HG03103 (cell line): ENCODE measurements at regions not wholly inside any gene's neighbourhood (a gene's known extent, or its start where the extent isn't known, plus 50 kb on each side); places are given as distances from the start of the nearest gene placed in this dataset.
A peak's percentile ranks its signal among the peaks of the same experiment; 100 is the strongest.

ENCODE experiments used
- ATAC-seq: cut with Tn5 transposase; IDR thresholded peaks from one replicate; pipeline ENCODE4 v1.9.1; 2021; ENCODE audit warnings: low read depth; ENCODE audit not compliant: unreplicated experiment

- no peak for ATAC-seq
Observed at GRCh38 chr4:167469436-167469835, 235.1 kb upstream of the SPOCK3 start.

DNA sequence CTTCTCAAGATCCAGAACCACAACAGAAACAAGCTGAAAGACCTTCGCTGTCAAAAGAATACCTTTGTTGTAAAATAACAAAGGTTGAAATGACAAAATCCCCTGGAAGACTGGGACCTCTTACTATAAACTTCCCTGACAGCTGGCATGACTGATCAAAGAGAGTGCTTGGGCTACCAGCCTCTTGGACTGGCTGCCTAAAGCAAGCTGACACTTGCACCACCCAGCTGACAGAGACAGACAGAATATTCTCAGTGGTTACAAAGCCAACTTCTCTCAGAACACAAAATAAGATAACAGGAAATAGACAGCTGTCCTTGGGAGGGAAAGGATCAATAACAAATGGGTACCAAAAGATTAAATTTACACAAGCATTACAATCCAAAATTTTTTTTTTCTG is 241.7 kb upstream of the SPOCK3 start:
- no peak for ATAC-seq

GRCh38 chr4:167492007-167492406 is 257.7 kb upstream of the SPOCK3 start:
- no peak for ATAC-seq

DNA sequence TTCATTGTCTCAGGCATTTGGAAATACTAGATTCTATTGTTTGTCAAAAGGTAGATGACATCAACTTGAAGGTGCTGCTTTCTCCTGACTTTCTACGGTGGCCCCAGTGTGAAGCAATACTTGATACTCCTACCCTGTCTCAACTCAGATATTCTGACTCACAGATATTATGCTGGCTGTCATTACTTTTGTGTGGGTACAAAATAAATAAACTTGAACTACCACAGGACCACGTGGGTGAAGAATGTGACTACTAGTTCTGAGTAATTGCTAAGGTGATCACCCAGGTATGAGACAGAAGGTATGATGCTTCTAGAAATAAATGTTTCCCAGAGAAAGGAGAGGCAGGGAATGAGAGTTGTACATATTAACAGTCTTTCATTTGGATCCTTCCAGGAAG is 275.3 kb upstream of the SPOCK3 start:
- no peak for ATAC-seq

DNA sequence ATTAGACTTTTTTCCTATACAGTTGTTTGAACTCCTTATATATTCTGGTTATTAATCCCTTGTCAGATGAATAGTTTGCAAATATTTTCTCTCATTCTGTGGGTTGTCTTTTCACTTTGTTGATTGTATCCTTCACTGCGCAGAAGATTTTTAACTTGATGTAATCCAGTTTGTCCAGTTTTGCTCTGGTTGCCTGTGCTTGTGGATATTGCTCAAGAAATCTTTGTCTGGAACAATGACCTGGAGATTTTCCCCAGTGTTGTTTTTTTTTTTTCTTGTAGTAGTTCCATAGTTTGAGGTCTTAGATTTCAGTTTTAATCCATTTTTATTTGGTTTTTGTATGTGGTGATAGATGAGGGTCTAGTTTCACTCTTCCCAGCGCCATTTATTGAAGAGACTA is 289.8 kb upstream of the SPOCK3 start:
- ATAC-seq = no peak

DNA sequence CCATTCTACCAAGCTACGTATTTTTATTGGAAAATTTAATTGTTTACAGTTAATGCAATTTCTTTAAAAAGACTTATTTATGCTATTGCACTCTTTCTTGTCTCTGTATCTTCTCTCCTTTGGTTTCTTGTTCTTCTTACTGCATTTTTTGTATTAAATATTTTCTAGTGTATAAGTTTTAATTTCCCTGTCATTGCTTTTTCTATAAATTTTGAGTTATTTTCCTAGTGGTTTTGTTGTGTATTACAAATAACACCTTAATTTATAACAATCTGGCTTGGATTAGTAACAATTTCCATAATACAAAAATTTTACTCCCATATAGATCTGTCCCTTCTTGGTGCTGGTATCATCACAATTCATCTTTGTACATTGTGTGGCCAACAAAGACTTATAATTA is 303.5 kb upstream of the SPOCK3 start:
- ATAC-seq = no peak

DNA sequence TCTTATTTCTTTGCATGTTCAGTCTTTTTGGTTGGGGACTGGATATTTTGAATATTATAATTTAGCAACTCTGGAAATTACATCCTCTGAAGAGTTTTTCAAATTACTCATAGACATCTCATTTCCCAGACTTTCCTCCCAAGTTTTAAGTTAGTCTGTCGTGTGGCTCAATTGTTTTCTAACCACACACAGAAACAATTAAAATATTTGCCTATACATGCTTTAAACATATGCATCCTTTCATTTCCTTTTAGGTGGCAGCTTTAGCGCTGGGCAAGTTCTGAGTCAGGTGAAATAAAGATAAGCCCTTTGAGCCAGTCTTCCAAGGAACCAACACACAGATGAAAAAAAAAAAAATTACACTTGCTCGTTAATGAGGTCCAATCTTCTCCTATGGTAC is 307.0 kb upstream of the SPOCK3 start:
- no peak for ATAC-seq

DNA sequence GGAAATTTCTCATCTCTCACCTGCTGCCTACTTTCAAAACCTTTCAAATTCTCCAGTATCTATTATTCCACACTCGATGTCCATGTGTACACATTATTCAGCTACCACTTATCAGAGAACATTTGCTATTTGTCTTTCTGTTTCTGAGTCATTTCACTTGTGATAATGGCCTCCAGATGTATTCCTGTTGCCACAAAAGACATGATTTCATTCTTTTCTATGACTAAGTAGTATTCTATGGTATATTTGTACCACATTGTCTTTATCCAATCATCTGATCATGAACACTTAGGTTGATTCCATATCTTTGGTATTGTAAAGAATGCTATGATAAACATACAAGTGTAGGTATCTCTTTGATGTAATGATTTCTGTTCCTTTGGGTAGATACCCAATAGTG is 310.1 kb upstream of the SPOCK3 start:
- no peak for ATAC-seq

DNA sequence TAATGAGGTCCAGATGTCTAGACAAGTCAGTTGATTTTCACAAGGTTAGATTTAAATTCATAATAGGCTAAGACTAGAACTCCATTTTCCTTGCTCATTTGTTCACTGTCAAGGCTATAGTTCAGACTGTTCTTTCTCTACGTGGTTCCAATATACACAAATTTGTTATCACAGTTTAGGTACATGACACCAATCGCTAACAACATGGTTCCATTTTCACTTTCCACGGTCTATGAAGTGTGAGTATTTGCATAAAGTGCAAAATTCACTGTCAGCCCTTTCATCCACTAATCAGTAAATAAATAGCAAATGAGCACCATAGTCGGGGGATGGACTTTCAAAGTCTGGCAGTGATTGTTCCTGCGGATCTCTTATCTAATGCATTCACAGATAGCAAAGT is 315.7 kb upstream of the SPOCK3 start:
- ATAC-seq = no peak

DNA sequence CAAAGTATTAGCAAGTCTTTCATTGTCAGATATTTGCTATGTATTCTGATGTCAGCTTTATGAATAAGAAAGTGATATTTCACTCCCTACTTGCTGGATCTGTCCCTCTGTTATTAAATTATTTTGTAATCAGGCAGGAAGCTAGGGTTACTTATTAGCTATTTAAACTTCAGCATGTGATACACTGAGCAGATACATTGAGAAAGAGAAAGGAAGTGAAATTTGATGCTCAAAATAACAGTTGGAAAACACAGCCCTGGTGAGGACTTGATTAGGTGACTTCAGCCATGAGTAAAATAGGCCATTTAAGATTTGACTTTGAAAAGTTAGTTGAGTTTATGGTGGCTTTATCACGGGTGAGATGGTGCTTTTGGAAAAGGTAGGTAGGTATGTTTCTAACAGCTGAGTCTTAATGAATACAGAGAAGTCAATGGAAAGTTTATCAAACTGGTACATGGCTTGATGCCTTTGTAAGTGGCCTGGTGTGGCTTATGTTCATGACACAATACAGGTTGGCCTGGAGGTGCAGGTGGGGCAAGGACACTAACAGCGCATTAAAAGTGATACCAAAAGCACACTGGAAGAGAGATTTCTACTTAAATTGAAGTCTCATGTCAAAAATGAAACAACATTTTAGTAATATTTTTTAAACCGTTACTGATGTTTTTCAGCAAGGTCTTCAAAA is 321.2 kb upstream of the SPOCK3 start:
- ATAC-seq = peak; percentile 42

DNA sequence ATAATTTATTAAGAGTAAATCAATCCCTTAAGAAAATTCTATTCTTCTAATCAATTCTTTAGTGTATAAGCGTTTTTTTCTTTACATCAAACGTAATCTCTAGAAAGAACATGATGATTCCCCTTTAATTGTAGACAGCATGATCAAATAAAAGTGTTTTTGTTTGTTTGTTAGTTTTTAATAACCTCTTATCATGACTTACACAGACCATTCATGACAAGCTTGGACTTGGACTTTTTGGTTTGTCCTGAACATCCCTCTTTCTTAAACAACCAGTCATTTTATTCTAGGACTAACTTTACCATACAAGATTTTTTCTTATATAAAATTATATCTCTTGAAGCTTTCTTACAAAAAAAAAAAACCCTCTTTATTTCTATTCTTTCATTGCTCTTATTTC is 344.6 kb upstream of the SPOCK3 start:
- ATAC-seq = no peak

DNA sequence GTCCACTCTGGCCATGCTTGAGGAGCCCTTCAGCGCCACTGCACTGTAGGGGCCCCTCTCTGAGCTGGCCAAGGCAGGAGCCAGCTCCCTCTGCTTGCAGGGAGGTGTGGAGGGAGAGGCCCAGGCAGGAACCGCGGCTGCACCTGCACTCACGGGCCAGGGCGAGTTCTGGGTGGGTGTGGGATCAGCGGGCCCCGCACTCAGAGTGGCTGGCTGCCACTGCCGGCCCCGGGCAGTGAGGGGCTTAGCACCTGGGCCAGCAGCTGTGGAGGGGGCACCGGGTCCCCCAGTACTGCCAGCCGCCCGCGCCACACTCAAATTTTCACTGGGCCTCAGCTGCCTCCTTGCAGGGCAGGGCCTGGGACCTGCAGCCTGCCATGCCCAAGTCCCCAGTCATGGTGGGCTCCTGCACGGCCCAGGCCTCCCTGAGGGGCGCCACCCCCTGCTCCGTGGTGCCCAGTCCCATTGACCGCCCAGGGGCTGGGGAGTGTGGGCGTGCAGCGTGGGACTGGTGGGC is 347.2 kb upstream of the SPOCK3 start:
- ATAC-seq = no peak

DNA sequence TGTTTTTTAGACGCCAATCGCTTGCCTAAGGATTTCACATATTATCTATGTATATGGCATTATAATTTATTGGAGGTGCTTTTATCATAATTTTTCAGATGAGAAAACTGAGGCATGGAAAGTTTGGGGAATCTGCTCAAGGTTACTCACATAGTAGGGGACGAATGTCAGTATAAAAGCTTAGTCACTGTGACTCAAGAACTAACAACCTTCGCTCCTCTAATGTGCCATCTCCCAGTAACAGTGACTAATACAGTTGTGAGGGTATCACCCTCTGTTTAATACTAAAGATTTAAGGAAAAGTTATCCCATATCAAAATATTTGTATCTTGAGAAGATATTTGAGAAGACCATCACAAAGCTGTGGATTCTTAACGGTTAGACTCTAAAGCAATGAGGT is 353.1 kb upstream of the SPOCK3 start:
- no peak for ATAC-seq

DNA sequence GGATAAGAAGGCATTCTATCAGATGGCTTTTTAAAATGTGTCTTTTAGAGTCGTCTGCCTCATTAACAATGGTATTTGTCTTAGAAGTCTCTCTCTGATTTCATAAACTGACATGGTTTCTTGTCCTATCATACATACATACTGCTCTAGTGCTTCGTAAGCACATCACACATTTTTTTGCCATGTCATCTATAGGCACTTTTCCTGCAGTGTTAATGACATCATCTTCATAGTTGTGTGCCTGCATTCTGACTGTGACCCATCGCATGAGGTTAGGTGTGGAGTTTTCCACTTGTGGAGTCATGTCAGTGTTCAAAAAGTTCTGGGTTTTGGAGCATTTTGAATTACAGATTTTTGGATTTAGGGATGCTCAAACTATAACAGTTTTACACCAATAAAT is 361.6 kb upstream of the SPOCK3 start:
- ATAC-seq = no peak

- ATAC-seq = no peak
Observed at GRCh38 chr4:167602157-167602556, 367.9 kb upstream of the SPOCK3 start.

DNA sequence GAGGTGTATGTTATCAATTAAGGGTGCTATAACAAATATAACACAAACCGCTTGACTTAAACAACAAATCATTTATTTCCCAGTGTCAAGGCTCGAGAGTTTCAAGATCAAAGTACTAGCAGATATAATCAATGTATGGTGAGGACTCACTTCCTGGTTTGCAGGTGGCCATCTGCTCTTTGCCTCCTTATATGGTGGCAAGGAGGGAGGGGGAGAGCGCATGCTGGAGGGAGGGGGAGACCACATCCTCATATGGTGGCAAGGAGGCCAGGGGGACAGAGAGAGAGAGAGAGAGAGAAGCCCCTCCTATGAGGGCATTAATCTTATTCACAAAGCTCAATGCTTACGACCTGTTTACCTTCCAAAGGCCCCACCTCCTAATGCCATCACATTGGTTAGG is 372.3 kb upstream of the SPOCK3 start:
- ATAC-seq = no peak

GRCh38 chr4:167613381-167613780 is 379.1 kb upstream of the SPOCK3 start:
- no peak for ATAC-seq

DNA sequence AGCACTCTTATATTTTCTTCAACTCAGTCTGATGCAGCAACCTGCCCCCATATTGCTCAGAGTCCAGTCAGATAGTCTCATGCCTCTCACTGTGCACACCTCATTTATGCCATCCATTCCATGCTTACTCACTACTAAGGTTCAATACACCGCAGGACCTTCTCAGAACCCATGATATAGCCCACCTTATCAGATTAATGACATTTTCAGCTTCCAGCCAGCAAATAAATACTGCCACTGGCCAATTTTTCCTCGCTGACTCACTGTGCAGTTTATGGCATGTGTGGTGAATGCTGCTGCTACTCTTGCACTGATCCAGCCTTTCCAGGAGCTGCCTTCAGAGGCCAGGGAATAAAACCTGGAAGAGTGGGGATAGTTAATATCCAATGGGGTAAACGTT is 380.6 kb upstream of the SPOCK3 start:
- ATAC-seq = no peak

- ATAC-seq = no peak
Observed at GRCh38 chr4:167616476-167616875, 382.2 kb upstream of the SPOCK3 start.

DNA sequence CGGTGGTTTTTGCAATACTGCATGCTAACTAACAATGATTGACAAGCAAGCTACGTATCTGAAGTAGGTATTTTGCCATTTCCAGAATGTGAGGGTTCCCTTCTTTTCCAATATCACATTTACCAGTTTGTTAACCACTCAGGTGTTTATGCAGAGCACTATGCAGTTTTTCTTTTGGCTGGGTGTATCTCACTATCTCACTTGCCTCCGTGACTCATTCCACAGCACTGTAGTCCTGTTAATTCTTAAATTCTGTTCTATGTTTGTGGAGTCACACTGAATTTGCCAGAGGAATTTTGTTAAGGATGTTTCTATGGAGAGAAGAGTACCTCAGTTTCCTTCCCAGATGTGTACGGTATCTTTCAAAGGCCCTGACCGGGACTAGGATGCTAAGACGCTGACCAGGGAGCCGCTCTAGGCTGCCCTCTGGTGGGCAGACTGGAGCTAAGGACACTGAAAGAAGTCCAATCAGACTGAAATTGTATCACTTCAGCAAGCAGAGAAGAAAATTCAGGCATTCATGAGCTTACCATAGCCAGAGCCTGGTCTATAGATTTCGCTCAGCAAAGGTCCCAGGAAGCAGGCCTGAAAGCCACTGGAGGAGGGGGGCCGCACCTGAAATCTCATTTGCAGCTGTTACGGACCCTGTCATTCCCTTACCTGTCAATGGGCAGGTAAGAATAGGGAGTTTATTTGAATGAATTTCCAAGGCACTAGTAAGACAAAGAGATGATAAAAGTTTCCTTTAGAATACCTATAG is 388.4 kb upstream of the SPOCK3 start:
- peak; percentile 98 for ATAC-seq

- ATAC-seq = no peak
Observed at GRCh38 chr4:167623241-167623572, 388.9 kb upstream of the SPOCK3 start.

DNA sequence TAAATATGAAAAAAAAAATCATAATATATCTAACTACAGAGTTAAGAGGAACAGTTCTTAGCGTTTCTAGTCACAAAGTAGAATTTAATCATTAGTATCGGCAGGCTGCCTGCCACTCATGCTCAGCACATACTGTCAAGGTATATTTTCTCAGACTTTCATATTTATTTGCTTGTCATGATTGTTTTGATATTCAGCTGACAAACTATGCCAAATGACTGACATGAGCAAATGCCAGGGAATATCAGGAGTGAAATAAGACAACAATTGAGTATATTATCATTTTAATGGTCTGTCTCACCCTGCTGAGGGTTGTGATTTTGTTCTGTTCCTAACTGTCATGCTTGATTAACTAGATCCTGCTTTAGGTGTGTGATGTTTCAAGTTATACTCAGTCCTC is 395.0 kb upstream of the SPOCK3 start:
- no peak for ATAC-seq
